OCI-LY1 (cell line): ENCODE measurements at regions not wholly inside any gene's neighbourhood (a gene's known extent, or its start where the extent isn't known, plus 50 kb on each side); places are given as distances from the start of the nearest gene placed in this dataset.

ENCODE experiments used
- H2AFZ ChIP-seq: fragments of 200-600 bp; sonication (generic), shearing (Covaris generic); 2 replicates; pipeline ENCODE4 v1.6.0; 2014; ENCODE audit warnings: antibody characterized with exemption, mild to moderate bottlenecking, low read length
- H3F3A ChIP-seq: fragments of 200-600 bp; sonication (generic), shearing (Covaris generic); 2 replicates; pipeline ENCODE4 v1.6.0; 2014; ENCODE audit warnings: mild to moderate bottlenecking, antibody characterized with exemption, low read length, moderate library complexity; ENCODE audit not compliant: insufficient read depth
- H3K27ac ChIP-seq: fragments of 200-600 bp; sonication (generic); 2 replicates; pipeline ENCODE4 v1.5.1; 2014; ENCODE audit warnings: low read length, mixed run types, mild to moderate bottlenecking, low read depth; ENCODE audit not compliant: poor library complexity, severe bottlenecking
- H3K27me3 ChIP-seq: fragments of 200-600 bp; sonication (generic); 2 replicates; pipeline ENCODE4 v1.6.0; 2014; ENCODE audit warnings: antibody characterized with exemption, mild to moderate bottlenecking, low read length, moderate library complexity; ENCODE audit not compliant: insufficient read depth
- H3K36me3 ChIP-seq: fragments of 200-600 bp; sonication (generic); 2 replicates; pipeline ENCODE4 v1.6.1; 2014; ENCODE audit warnings: mild to moderate bottlenecking, antibody characterized with exemption, low read length, moderate library complexity, mixed read lengths; ENCODE audit not compliant: insufficient read depth
- H3K4me1 ChIP-seq: fragments of 200-600 bp; sonication (generic); 2 replicates; pipeline ENCODE4 v1.5.1; 2014; ENCODE audit warnings: mild to moderate bottlenecking, low read length, moderate library complexity; ENCODE audit not compliant: insufficient read depth, severe bottlenecking
- H3K4me2 ChIP-seq: fragments of 200-600 bp; sonication (generic), shearing (Covaris generic); 2 replicates; pipeline ENCODE4 v1.6.1; 2014; ENCODE audit warnings: low read length
- H3K4me3 ChIP-seq: fragments of 200-600 bp; sonication (generic); 2 replicates; pipeline ENCODE4 v1.5.1; 2014; ENCODE audit warnings: low read length, low read depth, mild to moderate bottlenecking, mixed read lengths; ENCODE audit not compliant: poor library complexity, severe bottlenecking
- H3K79me2 ChIP-seq: fragments of 200-600 bp; shearing (Covaris generic); 2 replicates; pipeline ENCODE4 v1.6.1; 2016; ENCODE audit warnings: mixed run types, low read length, mixed read lengths; ENCODE audit not compliant: insufficient read depth
- H3K9ac ChIP-seq: fragments of 200-600 bp; sonication (generic), shearing (Covaris generic); 2 replicates; pipeline ENCODE4 v1.6.1; 2014; ENCODE audit warnings: mild to moderate bottlenecking, low read length, mixed read lengths
- H3K9me2 ChIP-seq: fragments of 200-600 bp; sonication (generic), shearing (Covaris generic); 2 replicates; pipeline ENCODE4 v1.6.1; 2014; ENCODE audit warnings: low read depth, mild to moderate bottlenecking, low read length, mixed read lengths
- H3K9me3 ChIP-seq: fragments of 200-600 bp; shearing (Covaris generic); 2 replicates; pipeline ENCODE4 v1.6.1; 2014; ENCODE audit warnings: low read length, mixed read lengths
- H4K20me1 ChIP-seq: fragments of 200-600 bp; sonication (generic), shearing (Covaris generic); 2 replicates; pipeline ENCODE4 v1.6.0; 2016; ENCODE audit warnings: mild to moderate bottlenecking, low read length; ENCODE audit not compliant: insufficient read depth
- EZH2 ChIP-seq: fragments of 200-600 bp; sonication (generic), shearing (Covaris generic); IDR thresholded peaks from 2 replicates; pipeline ENCODE4 v1.8.0; 2017; ENCODE audit warnings: borderline replicate concordance, mixed run types, mild to moderate bottlenecking, antibody characterized with exemption, low read length, moderate library complexity, mixed read lengths
- TF ChIP-seq, protein P1 (sequence below): fragments of 200-600 bp; sonication (generic), shearing (Covaris generic); IDR thresholded peaks from 2 replicates; pipeline ENCODE4 v1.5.1; 2017; ENCODE audit warnings: mild to moderate bottlenecking, antibody characterized with exemption, low read length, moderate library complexity, mixed read lengths

DNA sequence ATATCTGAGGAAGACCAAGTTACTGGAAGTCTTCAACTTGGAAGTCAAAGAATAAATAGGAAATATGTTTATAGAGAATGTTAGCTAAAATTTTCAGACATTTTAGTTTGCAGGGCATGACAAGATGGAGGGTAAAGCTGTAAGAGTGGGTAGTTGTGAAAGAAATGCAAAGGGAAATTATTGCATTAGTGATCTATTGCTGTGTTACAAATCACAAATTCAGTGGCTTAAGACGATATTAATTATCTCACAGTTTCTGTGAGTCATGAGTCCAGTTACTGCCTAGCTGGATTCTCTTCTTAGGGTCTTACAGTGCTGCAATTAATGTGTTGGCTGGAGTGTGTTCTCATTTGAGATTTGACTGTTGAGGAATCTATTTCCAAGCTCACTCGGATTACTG lies 62.9 kb upstream of the CAMK2D start:
- no peak overlapping the region for H3K27ac ChIP-seq
- H3K9me3 ChIP-seq: no peaks in the 10 kb centered on the region
- H3K36me3 ChIP-seq: no peaks in the 10 kb centered on the region
- no peaks in the 10 kb centered on the region for H3K4me1 ChIP-seq
- no peak overlapping the region for H3K4me3 ChIP-seq
- H3K4me2 ChIP-seq: no peak overlapping the region
- H3K27me3 ChIP-seq: no peaks in the 10 kb centered on the region
- no peaks in the 10 kb centered on the region for H4K20me1 ChIP-seq
- no peaks in the 10 kb centered on the region for H3K9me2 ChIP-seq
- no peaks in the 10 kb centered on the region for H3F3A ChIP-seq
- no peaks in the 10 kb centered on the region for H3K79me2 ChIP-seq
- no peak overlapping the region for H3K9ac ChIP-seq
- no peak for TF ChIP-seq EZH2
- TF ChIP-seq, protein P1, sequence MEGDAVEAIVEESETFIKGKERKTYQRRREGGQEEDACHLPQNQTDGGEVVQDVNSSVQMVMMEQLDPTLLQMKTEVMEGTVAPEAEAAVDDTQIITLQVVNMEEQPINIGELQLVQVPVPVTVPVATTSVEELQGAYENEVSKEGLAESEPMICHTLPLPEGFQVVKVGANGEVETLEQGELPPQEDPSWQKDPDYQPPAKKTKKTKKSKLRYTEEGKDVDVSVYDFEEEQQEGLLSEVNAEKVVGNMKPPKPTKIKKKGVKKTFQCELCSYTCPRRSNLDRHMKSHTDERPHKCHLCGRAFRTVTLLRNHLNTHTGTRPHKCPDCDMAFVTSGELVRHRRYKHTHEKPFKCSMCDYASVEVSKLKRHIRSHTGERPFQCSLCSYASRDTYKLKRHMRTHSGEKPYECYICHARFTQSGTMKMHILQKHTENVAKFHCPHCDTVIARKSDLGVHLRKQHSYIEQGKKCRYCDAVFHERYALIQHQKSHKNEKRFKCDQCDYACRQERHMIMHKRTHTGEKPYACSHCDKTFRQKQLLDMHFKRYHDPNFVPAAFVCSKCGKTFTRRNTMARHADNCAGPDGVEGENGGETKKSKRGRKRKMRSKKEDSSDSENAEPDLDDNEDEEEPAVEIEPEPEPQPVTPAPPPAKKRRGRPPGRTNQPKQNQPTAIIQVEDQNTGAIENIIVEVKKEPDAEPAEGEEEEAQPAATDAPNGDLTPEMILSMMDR: no peak
- no peak overlapping the region for H2AFZ ChIP-seq

DNA sequence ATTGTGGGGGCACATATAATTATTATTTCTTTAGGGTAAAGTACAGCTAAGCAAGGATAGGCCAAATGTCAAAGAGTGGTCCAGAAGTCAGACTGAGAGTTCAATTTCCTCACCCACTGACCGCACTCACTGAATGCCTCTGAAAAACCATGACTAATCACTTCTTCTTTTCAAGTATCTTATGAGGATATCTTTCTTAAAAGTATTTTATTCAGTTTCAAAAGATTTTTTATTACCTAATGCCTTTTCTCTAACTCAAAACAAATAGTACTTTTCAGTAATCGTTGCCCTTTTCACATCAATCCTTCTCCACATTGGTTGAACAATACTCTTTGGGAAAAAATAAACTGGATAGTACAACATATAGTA lies 61.7 kb upstream of the CAMK2D start:
- no peaks in the 10 kb centered on the region for H3K9me3 ChIP-seq
- H3K79me2 ChIP-seq: no peaks in the 10 kb centered on the region
- no peaks in the 10 kb centered on the region for H4K20me1 ChIP-seq
- no peak overlapping the region for H3K4me2 ChIP-seq
- no peak overlapping the region for H3K4me3 ChIP-seq
- H3K27me3 ChIP-seq: no peaks in the 10 kb centered on the region
- no peak overlapping the region for H2AFZ ChIP-seq
- H3K9me2 ChIP-seq: no peaks in the 10 kb centered on the region
- no peaks in the 10 kb centered on the region for H3F3A ChIP-seq
- no peak for TF ChIP-seq EZH2
- TF ChIP-seq, protein P1: no peak
- H3K4me1 ChIP-seq: no peaks in the 10 kb centered on the region
- no peaks in the 10 kb centered on the region for H3K36me3 ChIP-seq
- H3K9ac ChIP-seq: no peak overlapping the region
- H3K27ac ChIP-seq: no peak overlapping the region

DNA sequence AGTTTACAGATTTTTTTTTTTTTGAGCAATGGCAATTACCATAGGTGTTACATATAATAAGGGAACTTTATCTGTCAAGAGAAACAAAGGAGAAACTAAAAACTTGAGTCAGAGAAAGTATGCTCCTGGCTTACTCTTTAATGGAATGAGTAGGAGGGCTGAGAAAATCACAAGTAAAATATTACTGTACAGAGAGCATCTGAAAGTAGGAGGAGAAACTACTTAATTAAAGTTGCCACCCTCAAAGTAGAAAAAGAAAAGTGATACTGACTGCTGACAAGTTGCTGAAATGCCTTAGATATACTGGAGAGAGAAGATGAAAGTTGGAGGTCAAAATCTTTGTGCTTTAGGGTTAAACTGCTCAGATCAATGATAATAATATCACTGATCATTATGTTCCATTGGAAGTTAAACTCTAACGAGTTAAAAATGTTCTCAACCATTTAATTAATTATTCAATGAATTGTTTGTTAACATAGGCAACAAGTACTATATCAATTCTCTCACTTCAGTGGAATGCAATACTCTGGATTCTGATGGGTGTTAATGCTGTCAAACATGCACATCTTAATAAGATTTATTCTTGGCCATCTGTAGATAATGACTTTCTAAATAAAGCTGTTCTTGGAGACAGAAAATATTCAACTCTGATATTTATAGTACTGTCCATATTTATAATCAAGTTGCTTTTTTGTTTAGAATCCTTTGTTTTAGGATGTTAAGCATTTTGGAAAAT lies 61.2 kb upstream of the CAMK2D start:
- Histone ChIP-seq H3K9me3 (no peaks in the 10 kb centered on the region), H3K9me2 (no peaks in the 10 kb centered on the region), H3K4me2 (no peak overlapping the region)

More for the DNA sequence above, 61.2 kb upstream of the CAMK2D start:
- TF ChIP-seq, protein P1: no peak
- no peak for TF ChIP-seq EZH2
- Histone ChIP-seq H3K27me3 (no peaks in the 10 kb centered on the region), H3K4me3 (no peak overlapping the region), H3K27ac (no peak overlapping the region), H3K79me2 (no peaks in the 10 kb centered on the region), H2AFZ (no peak overlapping the region), H3K36me3 (no peaks in the 10 kb centered on the region), H3F3A (no peaks in the 10 kb centered on the region), H3K9ac (no peak overlapping the region), H4K20me1 (no peaks in the 10 kb centered on the region), H3K4me1 (no peaks in the 10 kb centered on the region)
